HG02852 (cell line): ENCODE measurements at regions not wholly inside any gene's neighbourhood (a gene's known extent, or its start where the extent isn't known, plus 50 kb on each side); places are given as distances from the start of the nearest gene placed in this dataset.

Source experiments
- ATAC-seq: cut with Tn5 transposase; IDR thresholded peaks from one replicate; pipeline ENCODE4 v1.9.1; 2021; ENCODE audit warnings: mild to moderate bottlenecking, moderate library complexity; ENCODE audit not compliant: unreplicated experiment

GRCh38 chr2:217691920-217692666 is 310.7 kb downstream of the TNS1 start:
- no peak for ATAC-seq

DNA sequence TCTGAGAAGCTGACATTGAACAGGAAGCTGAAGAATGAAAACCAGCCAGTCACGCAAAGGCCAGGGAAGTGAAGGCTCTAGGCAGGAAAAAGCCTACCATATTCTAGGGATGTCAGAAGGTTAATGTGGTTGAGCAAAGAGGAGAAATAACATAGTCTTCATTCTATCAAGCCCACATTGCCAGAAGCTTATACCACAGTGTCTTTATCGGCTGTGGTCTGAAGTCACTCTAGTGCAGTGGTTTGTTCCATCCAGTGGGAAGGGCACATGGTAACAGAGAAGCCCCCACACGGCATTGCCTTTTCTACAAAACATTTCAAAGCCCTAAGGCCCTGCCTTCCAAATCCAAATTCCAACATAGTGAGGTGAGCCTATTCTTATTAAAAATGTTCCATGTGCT is 311.3 kb downstream of the TNS1 start:
- ATAC-seq = no peak

DNA sequence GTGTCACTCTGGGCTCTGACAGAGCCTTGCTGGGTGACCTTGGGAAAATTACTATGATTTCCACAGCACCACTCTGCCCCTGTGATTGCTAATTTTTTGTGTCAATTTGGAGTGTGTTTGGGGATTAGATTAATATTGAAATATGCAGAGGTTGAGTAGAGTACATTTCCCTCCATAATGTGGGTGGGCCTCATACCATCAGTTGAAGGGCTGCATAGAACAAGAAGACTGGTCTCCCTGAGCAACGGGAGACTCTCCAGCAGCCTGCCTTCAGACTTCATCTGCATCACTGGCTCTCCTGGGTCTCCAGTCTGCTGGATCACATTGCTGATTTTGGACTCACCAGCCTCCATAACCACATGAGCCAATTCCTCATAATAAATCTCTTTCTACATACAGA is 313.7 kb downstream of the TNS1 start:
- no peak for ATAC-seq

DNA sequence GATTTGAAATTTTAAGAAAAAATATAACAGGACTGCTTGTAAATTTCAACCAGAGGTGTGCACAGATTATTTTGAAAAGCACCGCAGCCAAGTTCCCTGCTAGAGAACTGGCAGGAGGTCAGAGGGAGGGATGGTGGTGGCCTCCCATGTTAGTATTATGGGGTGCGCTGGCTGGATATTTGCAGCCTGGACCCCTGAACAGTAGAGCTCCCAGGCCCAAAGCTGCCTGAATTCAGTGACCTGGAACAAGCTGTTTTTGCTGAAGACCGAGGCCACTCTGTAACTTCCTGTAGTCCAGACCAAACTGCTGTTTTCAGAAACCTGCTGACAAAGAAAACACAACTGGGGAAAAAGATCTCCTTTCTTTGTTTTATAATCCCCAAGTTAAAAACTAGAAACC is 314.3 kb downstream of the TNS1 start:
- no peak for ATAC-seq

GRCh38 chr2:217687771-217688170 is 315.0 kb downstream of the TNS1 start:
- no peak for ATAC-seq

- no peak for ATAC-seq
Observed at GRCh38 chr2:217685255-217685605, 317.6 kb downstream of the TNS1 start.

DNA sequence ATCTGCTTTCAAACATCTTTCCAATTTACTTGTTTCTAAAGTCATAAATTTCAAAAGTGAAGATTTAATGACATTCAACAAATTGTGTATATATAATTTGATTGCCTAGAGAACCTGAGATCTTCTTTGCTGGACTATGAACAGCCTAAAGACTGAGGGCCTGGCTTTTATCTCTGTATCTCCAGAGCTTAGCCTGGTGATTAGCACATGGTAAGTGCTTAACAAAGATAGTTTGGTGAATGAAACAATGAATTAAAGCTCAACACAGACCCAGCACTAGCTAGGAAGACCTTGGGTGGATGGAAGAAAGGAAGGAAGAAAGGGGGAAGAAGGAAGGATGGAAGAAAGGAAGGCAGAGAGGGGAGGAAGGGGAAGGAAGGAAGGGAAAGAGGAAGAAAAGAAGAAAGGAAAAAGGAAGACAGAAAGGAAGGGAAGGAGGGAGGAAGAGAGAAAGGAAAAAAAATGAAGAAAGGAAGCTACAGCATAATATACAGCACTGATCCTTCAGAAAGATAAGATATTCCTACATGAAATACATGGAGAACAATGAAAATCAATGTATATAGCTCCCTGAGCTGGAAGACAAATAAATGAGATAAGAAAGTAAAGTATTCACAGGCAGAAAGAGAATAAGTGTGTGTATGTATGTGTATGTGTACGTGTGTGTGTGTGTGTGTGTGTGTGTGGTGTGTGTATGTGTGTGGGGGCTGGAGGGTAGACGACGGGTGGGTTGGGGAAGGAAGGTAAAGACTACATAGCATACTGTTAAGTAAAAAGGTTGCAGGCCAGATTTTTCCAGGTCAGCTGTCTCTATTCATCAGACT is 318.2 kb downstream of the TNS1 start:
- ATAC-seq = no peak

GRCh38 chr2:217683106-217683870 is 319.5 kb downstream of the TNS1 start:
- ATAC-seq = no peak

GRCh38 chr2:217681791-217682190 is 321.0 kb downstream of the TNS1 start:
- ATAC-seq = no peak

GRCh38 chr2:217680381-217680780 is 322.4 kb downstream of the TNS1 start:
- ATAC-seq = no peak

DNA sequence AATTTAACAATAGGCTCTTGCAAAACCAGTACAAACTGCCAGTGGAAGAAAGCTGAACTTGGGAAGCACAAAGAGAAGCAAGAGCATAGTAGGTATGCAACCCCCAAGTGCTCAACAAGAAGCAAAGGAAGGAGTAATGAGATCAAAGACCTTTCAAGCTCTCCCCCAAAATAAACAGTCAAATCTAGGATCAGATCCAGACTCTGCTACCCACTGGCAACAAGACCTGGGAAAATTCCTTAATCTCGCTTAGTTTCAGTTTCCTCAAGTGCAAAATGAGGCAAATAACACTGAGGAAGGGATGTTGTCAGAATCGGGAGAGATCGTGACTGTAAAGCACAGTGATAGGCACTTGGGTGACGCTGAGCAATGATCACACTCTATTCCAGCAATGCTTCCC is 329.2 kb downstream of the TNS1 start:
- no peak for ATAC-seq

- no peak for ATAC-seq
Observed at GRCh38 chr2:217672472-217672871, 330.3 kb downstream of the TNS1 start.

GRCh38 chr2:217671871-217672270 is 330.9 kb downstream of the TNS1 start:
- ATAC-seq = no peak

DNA sequence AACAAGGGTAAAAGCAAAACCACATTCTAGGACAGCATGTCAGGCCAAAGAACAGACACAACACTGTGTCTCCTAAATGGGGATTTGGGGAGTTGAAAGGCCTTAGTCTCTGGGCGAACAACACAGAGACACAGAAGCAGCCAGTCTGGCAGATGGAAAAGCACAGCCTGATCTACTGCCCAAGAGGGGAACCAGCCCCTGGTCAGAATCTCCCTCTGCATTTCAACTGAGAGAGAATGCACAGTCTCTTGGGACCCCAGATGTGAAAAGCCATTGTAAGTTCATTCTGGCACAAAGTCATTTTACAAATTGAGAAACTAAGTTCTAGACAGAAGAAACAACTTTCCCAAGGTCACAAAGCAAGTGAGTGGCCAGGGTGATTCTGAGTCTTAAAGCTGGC is 331.7 kb downstream of the TNS1 start:
- no peak for ATAC-seq

DNA sequence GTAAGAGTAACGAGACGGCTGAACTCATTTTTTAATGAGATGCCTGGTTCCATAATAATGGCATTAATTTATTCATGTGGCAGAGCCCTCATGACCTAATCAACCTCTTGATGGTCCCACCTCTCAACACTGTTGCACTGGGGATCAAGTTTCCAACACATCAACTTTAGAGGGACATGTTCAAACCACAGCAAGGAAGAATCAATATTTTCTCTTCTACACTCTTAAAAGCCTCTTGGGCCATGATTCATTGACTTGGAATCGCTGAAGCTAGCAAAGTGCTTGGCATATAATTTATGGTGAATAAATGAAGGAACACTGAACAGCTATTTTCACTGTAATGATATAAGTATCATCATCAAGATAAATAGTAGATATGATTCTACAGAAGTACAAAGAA is 333.0 kb downstream of the TNS1 start:
- ATAC-seq = no peak

GRCh38 chr2:217667512-217667911 is 335.3 kb downstream of the TNS1 start:
- no peak for ATAC-seq

DNA sequence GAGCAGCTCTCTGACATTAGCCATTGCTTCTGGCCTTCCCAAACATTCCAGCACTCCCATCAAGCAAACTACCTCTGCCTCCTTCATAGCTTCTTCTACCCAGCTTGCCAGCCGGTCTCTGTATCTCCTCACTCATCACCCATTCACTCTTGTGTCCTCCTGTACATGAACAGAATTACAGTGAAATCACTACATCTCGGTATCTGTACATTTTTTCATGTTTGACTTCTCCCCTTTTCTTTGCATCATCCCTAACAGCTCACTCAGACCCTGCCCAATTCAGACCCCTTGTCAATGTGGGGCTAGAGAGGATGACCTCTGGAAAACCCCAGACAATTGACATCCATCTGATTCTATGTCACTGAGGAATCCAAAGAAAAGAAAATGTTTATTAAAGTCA is 335.8 kb downstream of the TNS1 start:
- ATAC-seq = no peak

GRCh38 chr2:217666338-217666737 is 336.5 kb downstream of the TNS1 start:
- ATAC-seq = peak; percentile 59

GRCh38 chr2:217664761-217665160 is 338.0 kb downstream of the TNS1 start:
- no peak for ATAC-seq

DNA sequence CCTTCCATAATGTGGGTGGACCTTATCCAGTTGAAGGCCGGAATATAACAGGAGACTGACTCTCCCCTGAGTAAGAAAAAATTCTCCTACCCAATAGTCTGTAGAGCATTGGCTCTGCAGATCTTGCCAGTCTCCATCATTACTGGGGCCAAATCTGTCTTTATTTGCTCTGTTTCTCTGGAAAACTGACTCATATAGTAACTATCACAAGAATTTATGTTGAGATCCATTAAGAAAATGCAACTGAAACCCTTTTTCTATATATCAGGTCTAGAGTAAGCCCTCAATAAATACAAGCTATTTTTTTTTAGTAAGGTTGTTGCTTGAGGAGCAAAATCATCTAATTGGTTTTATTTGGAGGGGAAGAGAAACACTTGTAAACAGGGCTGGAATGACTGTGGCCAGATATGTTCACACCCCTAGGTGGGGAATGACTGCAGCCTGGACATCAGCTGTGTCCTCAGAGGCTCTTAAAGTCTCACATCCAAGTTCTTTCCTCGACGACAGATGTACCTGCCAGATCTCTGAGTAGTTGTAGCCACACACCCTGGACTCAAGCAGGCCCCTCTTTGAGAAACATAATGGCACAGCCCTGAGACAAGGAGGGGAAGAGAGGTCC is 339.7 kb downstream of the TNS1 start:
- ATAC-seq = no peak

DNA sequence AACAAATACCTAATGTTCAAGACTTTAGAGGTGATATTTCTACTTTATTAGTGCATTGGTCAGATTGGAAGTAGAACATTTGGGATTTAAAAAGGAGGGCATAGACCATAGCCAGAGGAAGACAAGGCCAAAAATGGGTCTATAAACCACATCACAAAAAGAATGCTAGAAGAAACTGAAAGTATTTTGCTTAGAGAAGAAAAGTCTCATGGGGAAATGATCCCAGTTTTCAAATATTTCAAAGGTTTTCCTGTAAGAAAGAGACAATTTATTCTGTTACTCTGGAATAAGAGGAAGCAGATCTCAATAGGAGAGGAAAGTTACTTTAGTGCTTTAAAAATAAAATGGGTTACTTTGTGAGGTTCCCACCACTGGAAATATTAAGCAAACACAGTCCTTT is 341.4 kb downstream of the TNS1 start:
- no peak for ATAC-seq
